HG03196 (cell line): ENCODE measurements at regions not wholly inside any gene's neighbourhood (a gene's known extent, or its start where the extent isn't known, plus 50 kb on each side); places are given as distances from the start of the nearest gene placed in this dataset.
"Not testable (repeated sequence)": the region's sequence is repeated elsewhere in the genome, so short reads cannot be mapped to it uniquely, and the experiment has no call there.

Experiments
- ATAC-seq: cut with Tn5 transposase; IDR thresholded peaks from one replicate; pipeline ENCODE4 v1.9.1; 2021; ENCODE audit not compliant: unreplicated experiment

DNA sequence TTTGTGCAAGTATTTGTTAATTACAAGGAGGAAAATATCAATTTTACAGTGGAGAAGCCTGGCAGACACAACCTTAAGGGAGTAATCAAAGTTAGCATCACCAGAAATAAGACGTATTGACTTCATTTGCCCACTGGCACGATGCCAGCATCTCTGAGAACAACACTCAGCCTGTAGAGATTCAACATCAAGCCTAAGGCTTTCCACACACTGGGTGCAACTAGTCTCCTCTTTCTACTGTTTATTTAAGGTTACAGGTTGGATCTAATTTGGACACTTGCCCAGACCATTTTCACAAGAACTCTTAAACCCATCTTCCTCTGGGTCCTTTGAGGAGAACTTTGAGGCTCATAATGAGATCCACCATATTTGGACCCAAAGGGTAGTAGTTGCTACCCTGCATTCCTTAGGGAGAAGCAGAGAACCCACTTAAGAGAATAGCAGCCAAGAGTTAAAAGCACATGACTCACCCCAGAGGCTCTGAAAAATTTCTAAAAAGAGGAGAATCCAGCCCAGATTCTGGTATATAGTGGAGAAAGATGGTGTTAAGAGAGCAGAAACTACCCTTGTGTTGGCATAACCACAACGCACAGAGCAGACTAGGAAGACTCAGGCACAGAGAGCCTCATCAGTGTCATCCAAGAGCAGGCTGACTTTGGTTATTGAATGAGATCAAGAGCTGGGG lies 97.3 kb downstream of the CCDC71L start:
- ATAC-seq, result no peak

DNA sequence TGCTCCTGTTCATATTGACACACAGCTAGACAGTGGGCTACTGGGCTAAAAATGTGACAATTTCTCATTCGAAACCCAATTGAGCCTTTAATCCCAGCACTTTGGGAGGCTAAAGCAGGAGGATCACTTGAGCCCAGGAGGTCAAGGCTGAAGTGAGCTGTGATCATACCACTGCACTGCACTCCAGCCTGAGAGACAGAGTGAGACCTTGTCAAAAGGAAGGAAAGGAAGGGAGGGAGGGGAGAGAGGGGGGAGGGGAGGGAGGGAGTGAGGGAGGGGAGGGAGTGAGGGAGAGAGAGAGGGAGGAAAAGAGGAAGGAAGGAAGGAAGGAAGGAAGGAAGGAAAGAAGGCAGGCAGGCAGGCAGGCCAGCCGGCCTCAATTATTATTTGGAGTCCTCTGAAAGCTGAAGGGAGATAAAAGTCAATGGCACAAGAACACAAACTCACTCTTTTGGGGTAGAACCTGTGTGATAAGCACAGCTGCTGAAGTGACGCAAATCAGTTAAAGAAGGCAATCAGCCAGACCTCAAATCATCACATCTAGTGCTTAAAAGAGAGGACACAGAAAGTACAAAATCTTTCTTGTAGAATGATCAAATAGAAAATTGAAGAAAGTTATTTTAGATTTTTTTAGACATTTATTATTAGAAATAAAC lies 98.1 kb downstream of the CCDC71L start:
- no peak for ATAC-seq

DNA sequence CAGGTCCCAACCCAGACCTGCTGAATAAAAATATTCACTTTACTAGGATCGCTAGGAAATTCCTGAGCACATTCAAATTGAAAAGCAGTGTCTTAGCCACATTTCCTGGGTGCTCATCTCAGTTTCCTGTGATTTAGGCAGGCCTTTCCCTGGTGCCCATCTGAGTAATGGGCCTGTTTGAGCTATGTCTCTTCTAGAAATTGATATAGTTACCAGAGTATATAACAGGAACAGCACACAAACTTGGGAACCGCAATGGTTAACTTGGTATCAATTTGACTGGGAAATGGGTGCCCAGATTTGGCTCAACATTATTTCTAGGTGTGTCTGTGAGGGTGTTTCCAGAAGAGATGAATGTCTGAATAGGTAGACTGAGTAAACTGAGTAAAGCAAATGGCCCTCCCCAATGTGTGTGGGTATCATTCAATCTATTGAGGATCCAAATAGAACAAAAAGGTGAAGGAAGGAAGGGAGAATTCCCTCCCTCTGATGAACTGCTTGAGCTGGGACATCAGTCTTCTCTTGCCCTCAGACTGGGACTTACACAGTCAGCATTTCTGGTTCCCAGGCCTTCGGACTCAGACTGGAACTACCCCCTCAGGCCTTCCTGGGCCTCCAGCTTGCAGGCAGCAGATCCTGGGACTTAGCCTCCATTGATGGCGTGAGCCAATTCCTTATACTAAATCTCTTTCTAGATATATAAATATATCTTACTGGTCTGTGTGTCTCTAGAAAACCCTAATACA lies 99.1 kb downstream of the CCDC71L start:
- no peak for ATAC-seq

DNA sequence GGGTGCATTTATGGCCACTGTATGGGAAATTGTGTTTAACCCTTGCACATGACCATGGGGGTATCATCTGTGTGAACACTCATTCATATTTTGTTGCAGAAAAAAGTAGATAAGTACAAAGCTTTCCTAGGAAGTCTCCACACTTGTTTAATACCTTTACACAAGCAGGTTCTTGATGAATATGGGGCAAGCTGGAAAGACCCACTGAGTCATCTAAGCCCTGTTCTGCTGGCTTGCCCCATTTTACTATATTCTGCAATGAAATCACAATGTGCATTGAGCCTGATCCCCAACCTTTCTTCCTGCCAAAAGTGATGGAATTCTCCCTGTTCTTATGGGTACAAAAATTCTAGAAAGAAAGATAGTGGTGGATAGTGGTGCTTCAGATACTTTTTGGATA lies 99.8 kb downstream of the CCDC71L start:
- ATAC-seq, result no peak

DNA sequence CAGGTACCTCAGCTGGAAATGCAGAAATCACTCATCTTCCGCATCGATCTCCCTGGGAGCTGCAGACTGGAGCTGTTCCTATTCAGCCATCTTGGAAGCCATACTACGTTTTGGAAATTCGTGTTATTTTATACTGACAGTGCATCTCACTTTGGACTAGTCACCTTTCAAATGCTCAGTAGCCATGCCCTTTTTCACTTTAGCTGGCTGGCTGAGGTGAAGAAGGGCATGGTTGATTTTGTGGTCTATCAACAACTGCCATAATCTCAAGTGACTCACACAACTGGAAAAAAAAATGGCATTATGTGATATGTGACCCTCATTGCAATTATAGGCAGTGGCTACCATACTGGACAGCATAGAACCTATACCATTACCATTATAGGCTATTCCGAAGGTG lies 100.5 kb downstream of the CCDC71L start:
- no peak for ATAC-seq

DNA sequence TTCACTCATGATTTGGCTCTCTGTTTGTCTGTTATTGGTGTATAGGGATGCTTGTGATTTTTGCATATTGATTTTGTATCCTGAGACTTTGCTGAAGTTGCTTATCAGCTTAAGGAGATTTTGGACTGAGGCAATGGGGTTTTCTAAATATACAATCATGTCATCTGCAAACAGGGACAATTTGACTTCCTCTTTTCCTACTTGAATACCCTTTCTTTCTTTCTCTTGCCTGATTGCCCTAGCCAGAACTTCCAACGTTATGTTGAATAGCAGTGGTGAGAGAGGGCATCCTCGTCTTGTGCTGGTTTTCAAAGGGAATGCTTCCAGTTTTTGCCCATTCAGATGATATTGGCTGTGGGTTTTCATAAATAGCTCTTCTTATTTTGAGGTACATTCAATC lies 104.7 kb downstream of the CCDC71L start:
- ATAC-seq, result not testable (repeated sequence)

DNA sequence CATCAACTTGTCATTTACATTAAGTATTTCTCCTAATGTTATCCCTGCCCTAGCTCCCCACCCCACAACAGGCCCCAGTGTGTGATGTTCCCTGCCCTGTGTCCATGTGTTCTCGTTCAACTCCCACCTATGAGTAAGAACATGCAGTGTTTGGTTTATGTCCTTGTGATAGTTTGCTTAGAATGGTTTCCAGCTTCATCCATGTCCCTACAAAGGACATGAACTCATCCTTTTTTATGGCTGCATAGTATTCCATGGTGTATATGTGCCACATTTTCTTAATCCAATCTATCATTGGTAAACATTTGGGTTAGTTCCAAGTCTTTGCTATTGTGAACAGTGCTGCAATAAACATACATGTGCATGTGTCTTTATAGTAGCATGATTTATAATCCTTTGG lies 106.3 kb downstream of the CCDC71L start:
- not testable (repeated sequence) for ATAC-seq

DNA sequence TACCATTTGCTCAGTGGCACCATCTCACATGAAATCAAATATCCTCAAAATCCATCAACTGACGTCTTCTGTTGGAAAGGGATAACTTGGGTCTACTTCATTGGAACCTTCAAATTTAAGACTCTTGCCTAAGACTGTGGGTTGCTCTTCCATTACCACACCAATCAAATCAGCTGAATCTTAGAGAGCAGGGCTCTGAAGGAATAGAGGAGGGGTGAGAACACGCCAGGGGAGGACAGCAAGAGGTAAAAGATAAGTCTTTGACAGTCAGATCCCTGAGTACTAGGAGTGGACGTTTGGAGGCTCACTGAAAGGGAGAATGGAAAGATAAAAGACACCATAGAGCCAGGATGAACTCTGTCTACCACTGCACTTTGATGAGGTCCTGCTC lies 107.5 kb downstream of the CCDC71L start:
- ATAC-seq, result no peak

DNA sequence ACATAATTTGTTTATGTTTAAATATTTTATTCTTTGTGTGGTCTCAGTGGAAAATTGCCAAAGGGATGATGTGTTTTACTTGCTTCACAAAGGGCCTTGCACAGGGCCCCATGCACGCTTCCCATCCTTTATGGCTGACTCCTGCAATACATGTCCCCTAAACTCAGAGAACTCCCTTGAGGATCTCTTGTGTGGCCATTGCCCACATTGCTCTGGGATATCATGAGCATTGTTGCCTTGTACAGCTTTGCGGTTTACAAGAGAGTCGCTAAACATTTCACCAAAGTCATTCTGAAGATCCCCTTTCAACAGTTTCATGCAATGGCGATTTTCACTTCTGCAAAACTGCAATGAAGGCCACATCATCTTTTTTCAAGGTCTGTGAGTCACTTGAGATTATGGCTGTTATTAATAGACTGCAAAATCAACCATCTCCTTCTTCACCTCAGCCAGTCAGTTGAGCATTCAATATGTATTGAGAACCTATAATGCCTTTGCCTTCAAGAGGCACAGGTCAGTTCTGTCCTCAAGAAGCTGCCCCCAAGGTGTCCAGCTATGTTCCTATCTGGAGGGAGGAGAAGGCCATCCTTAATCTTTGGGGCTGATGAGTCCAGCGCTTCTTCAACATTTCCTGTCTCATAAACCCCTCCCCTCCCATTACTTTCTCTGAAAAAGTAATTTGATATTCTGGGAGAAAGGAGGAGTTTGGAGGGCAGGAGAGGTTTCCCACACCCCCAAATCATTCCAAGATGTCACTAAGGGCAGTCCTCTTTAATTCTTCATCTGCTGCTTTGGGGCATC lies 108.1 kb downstream of the CCDC71L start:
- ATAC-seq, result peak; percentile 97

DNA sequence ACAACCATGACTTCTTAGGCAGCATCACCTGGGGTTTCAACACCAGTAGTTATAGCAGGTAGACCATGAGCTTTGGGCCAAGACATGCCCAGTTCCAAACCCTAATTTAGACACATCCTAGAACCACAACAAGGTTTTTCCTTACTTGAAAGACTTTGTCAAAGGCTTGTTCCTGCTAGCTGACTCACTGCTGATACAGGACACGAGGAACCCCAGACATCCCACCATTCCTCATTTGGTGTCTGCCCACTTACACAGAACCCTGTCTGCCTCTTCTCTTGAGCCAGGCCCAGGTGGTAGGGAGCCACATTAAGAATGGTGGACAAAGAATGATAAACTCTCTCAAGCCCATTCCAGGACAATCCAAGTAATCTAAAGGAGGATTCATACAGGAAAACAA lies 109.0 kb downstream of the CCDC71L start:
- ATAC-seq, result no peak

DNA sequence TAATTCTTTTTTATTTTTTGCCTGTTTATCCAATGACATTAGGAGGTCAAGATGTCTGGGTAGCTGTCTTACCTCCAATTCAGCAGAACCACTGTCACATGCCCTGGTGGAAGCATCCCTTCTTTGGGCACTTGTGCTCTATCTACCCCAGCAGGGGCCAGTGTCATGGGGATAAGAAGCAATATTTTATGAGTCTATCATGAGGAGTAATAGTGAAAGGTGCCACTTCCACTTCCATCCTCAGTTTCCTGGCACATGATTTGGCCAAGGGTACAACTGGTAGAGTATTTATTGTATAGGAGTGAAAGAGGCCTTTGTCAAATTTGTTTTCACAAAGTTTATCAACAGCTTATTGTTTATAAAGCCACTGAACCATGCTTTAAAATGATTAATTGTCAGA lies 112.5 kb downstream of the CCDC71L start:
- no peak for ATAC-seq

DNA sequence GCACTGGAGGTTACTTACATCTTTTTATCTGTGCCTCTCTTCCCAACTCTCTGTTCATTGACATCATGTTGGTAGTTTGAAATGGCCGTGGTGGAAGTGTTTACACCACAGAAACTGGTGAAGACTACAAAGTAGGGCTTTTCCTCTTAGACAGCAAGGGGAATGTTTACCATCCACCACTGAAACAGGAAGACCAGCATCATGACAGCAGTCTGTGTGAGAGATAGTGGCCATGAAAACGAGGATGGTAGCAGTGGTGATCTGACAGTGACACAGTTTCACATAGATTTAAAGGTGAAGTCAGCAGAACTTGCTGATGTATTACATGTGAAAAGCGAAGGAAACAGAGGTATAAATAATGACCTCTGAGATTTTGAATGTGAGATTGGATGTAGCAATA lies 115.7 kb downstream of the CCDC71L start:
- ATAC-seq, result no peak

DNA sequence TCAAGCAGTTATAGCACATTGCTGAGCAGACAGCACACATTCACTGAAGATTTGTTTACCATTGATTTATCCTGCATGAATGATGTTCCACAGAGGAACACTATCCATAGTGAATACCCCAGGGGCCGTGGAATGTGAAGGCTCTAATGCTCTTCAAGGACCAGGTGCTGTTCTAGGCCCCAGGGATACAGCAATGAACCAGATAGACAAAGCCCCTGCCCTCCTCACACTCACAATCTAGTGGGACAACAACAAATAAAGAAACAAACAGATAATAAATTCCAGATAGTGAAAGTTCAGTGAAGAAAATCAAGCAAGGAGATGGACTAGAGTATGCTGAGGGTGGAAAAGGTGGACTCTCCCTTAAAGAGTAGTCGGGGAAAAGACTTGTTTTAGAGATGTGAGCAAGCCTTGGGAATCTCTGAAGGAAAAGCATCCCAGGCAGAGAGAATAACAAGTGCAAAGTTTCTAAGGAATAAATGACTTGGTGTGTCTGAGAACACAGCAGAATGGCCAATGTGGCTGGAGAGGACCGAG lies 117.7 kb downstream of the CCDC71L start:
- no peak for ATAC-seq

DNA sequence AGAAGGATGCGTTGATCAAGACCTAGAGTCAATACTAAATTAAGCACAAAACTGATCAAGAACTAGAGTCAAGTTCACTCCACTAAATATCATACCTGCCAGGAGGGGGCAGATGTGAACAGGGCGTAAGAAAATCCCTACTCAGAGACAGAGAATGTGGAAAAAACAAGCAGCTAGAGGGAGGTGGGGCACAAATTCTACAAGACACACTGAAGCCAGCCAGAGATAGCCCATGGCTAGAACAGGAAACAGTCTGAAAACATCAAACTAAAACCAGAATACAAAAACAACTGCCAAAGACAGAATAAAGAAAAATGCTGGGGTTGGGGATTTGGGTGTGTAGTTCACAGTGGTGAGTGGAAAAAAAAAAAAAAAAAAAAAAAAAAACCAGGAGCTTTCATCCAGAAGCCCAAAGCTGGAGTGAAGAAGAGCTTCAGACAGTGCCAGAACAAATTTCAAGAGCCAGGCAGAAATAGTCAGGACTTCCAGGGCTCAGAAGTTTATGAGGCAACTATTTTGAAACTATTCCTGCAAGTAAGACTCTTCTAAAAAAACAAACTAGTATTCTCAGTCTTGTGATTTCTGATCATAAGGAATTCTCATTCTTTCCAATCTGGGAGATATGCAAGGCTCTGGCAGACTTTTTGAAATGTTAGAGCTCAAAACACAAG lies 118.3 kb downstream of the CCDC71L start:
- peak; percentile 75 for ATAC-seq

DNA sequence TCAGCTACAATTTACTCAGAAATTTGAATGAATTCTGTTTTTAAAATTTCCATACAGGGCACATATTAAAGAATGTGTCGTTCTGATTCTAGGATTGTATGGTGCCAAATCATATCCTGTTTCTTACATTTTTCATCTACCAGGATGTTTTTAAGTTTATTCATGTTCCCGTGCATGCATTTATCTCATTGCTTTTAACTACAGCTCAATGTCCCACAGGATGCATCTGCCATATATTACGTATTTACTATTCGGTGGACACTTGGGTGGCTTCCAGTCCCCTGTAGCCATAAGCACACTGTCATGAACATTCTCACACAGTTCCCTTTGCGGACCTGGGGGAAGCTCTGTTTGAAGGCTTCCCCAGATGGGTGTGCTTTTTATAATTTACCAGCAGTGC lies 122.3 kb downstream of the CCDC71L start:
- ATAC-seq, result no peak

DNA sequence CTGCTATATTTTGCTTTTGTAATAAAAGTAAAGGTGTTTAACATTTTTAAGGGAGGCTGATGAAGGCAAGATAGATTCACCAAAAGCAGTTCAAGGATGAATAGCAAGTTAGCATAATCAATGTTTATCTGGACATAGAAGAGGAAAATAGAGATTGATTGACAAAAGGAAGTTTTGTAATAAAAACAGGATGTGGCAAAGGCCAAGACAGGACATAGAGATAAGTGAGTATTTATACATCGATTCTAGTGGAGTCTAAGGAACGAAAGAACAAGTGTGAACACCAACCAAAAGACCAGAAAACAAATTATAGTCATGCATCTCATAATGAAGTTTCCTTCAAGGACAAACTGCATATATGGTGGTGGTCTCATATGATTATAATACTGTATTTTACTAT lies 123.8 kb downstream of the CCDC71L start:
- no peak for ATAC-seq

DNA sequence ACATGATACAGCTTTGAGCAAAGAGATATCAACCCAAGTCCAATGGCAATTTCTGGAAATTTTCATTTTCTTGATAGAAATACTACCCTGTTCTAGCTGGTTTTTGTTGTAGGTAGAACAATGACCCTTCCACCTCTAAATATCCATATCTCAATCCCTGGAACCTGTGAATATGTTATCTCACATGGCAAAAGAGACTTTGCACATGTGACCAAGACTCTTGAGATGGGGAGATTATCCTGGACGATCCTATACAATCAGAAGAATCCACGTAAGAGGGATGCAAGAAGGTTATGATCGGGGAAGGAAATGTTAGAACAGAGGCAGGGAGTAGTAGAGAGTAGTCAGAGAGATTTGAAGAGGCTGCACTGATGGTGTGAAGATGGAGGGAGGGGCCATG lies 124.9 kb downstream of the CCDC71L start:
- ATAC-seq, result no peak

DNA sequence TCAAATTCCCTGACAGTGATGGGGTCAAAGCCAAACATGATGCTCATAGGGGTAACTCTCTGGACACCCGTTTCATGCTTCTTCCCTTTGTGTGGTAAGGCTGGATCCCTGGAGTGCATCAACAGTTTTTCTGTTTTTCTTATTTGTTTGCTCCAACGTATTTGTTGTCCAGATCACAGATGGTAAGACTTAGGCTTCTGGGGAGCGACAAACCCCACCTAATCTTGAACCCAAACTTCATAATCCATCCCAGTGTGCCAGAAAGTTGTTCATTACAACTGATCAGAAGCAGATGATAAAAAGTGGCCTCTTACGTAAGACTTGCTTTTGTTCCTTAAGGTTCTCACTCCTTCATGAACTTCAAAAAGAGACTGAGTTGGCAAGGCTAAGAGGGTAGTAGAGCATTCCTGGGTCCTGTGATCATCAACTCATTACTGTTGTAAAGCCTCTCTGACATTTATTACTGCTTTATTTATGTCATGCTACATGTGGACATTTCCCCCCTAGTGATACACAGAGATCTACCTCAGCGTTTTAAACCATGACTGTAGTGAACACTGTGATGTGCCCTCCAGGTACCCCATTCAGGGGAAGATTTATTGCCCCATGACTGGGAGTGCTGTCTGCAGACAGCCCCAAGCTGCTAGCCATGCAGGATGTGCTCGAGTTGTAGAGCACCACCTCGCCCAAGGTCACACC lies 125.6 kb downstream of the CCDC71L start:
- ATAC-seq, result no peak

DNA sequence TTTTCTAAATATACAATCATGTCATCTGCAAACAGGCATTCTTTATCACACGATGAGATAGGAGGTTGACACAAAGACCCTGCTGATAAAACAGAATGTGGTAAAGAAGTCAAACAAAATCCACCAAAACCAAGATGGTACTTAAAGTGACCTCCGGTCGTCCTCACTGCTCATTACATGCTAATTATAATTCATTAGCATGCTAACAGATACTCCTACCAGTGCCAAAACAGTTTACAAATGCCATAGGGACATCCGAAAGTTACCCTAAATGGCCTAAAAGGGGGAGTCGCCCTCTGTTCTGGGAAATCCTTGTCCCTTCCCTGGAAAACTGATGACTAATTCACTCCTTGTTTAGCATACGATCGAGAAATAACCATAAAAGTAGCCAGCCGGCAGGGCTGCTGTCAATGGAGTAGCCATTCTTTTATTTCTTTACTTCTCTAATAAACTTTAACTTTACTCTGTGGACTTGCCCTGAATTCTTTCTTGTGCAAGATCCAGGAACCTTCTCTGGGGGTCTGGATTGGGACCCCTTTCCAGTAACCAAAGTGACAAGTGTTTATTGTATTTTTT lies 126.6 kb downstream of the CCDC71L start:
- no peak for ATAC-seq

DNA sequence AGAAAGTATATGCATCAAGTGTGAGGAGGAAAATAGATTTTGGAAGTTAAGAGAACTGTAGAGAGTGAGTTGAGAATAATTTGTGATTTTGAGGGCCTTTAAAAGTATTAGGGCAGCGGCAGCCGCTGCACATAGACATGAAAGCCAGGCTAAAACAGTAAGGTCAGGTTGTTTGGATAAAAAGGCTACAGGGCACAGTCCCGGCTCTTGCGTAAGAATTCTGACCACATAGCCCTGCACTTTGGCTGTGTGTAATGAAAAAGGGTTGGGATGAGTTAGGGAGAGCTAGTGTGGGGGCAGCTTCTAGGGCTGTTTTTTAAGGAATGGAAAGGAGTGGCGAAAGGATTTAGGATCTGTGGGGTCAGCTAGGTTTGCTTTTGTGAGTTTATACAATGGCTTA lies 130.8 kb downstream of the CCDC71L start:
- ATAC-seq, result not testable (repeated sequence)
